H1 (cell line): ENCODE measurements at regions not wholly inside any gene's neighbourhood (a gene's known extent, or its start where the extent isn't known, plus 50 kb on each side); places are given as distances from the start of the nearest gene placed in this dataset.

Source experiments
- CTCF ChIA-PET: fragments of 300-600 bp; sonication (Branson Sonifier 250); formaldehyde crosslinking; loops from one replicate; lab custom pipeline; 2021; ENCODE audit not compliant: partially characterized antibody; lab: Charles Lee
- POLR2A ChIA-PET: fragments of 300-600 bp; sonication (Branson Sonifier 250); formaldehyde crosslinking; loops from one replicate; lab custom pipeline; 2021; ENCODE audit warnings: inconsistent platforms; ENCODE audit not compliant: partially characterized antibody; lab: Charles Lee
- DNase-seq, 2 experiments: peaks; one replicate each; pipeline versions ENCODE4 v3.0.0 to v3.0.0-alpha.2; 2010 to 2022; ENCODE audit warnings: low spot score in 2 of 2, low read depth in 1 of 2, mixed read lengths in 1 of 2
- FAIRE-seq: peaks from 2 replicates; lab custom pipeline; 2011; peaks lifted over from hg19 to GRCh38; lab: Jason Lieb, UNC
- H2AFZ ChIP-seq: 2 replicates; pipeline ENCODE4 v1.8.1; 2012; ENCODE audit warnings: low read length, inconsistent platforms
- H2AK5ac ChIP-seq: 2 replicates; pipeline ENCODE4 v1.6.1; 2013; ENCODE audit warnings: low read depth, low read length
- H2BK120ac ChIP-seq: replicated peaks from 2 replicates; pipeline ENCODE3; 2013; ENCODE audit warnings: low read depth, low read length, inconsistent platforms
- H2BK12ac ChIP-seq: 2 replicates; pipeline ENCODE4 v1.6.1; 2013; ENCODE audit warnings: low read depth, low read length
- H2BK15ac ChIP-seq: 2 replicates; pipeline ENCODE4 v1.6.1; 2013; ENCODE audit warnings: low read length
- H2BK20ac ChIP-seq: 2 replicates; pipeline ENCODE4 v1.6.1; 2013; ENCODE audit warnings: low read length
- H2BK5ac ChIP-seq: 2 replicates; pipeline ENCODE4 v1.6.1; 2013; ENCODE audit warnings: low read depth, low read length
- H3K14ac ChIP-seq: 2 replicates; pipeline ENCODE4 v1.6.1; 2013; ENCODE audit warnings: inconsistent platforms; ENCODE audit not compliant: insufficient read length
- H3K18ac ChIP-seq: 2 replicates; pipeline ENCODE4 v1.6.1; 2013; ENCODE audit warnings: low read length; ENCODE audit errors: extremely low read depth
- H3K23ac ChIP-seq: 2 replicates; pipeline ENCODE4 v1.6.1; 2013; ENCODE audit warnings: inconsistent platforms; ENCODE audit not compliant: insufficient read length
- H3K23me2 ChIP-seq: 2 replicates; pipeline ENCODE4 v1.6.1; 2013; ENCODE audit warnings: low read depth, low read length
- H3K27ac ChIP-seq: 2 replicates; pipeline ENCODE4 v1.6.1; 2011; ENCODE audit warnings: low read depth, low read length, inconsistent platforms
- H3K27me3 ChIP-seq, 4 experiments: replicated peaks in 1 of 4; 1 replicate in 1 of 4; 2 replicates in 3 of 4; pipeline versions ENCODE4 v1.6.1 to v1.8.1; 2011 to 2013; ENCODE audit warnings: low read length in 3 of 4, mild to moderate bottlenecking in 3 of 4, inconsistent platforms in 2 of 4, mixed read lengths in 2 of 4, moderate library complexity in 1 of 4; ENCODE audit not compliant: control insufficient read depth in 3 of 4, insufficient read depth in 3 of 4; ENCODE audit errors: extremely low read depth in 1 of 4
- H3K36me3 ChIP-seq, 4 experiments: 2 replicates each; pipeline versions ENCODE4 v1.6.1 to v1.8.1; 2011 to 2013; ENCODE audit warnings: mild to moderate bottlenecking in 4 of 4, low read length in 3 of 4, moderate library complexity in 2 of 4, control low read depth in 1 of 4, inconsistent platforms in 1 of 4; ENCODE audit not compliant: insufficient read depth in 4 of 4, control insufficient read depth in 2 of 4
- H3K4ac ChIP-seq: replicated peaks from 2 replicates; pipeline ENCODE3; 2013; ENCODE audit warnings: low read length, low read depth, mixed read lengths, inconsistent platforms; ENCODE audit not compliant: insufficient read length
- H3K4me1 ChIP-seq, 4 experiments: replicated peaks in 1 of 4; 1 replicate in 1 of 4; 2 replicates in 3 of 4; pipeline versions ENCODE4 v1.6.1 to v1.8.1; 2011 to 2013; ENCODE audit warnings: low read length in 3 of 4, inconsistent platforms in 2 of 4, mixed read lengths in 1 of 4; ENCODE audit not compliant: insufficient read depth in 4 of 4, control insufficient read depth in 3 of 4
- H3K4me2 ChIP-seq, 2 experiments: 2 replicates each; pipeline versions ENCODE4 v1.6.1 to v1.8.1; 2011 to 2013; ENCODE audit warnings: low read depth in 2 of 2, low read length in 2 of 2, control low read depth in 1 of 2, inconsistent platforms in 1 of 2, mild to moderate bottlenecking in 1 of 2; ENCODE audit not compliant: insufficient read depth in 1 of 2
- H3K4me3 ChIP-seq, 4 experiments: fragments of 200-600, 300-600 bp in 1 of 4; sonication (generic), shearing (Covaris generic), sonication (Bioruptor Twin) in 1 of 4; 2 replicates each; pipeline versions ENCODE4 v1.5.1 to v1.8.1; 2011 to 2016; ENCODE audit warnings: low read length in 4 of 4, low read depth in 3 of 4, control low read depth in 2 of 4, inconsistent platforms in 2 of 4, mild to moderate bottlenecking in 2 of 4, mixed read lengths in 1 of 4, moderate library complexity in 1 of 4; ENCODE audit not compliant: insufficient read depth in 2 of 4; ENCODE audit errors: extremely low read depth in 1 of 4
- H3K56ac ChIP-seq: replicated peaks from 2 replicates; pipeline ENCODE3; 2013; ENCODE audit warnings: low read depth, mild to moderate bottlenecking, mixed read lengths, low read length, inconsistent platforms; ENCODE audit not compliant: insufficient read length
- H3K79me1 ChIP-seq: 2 replicates; pipeline ENCODE4 v1.6.1; 2013; ENCODE audit warnings: low read depth, low read length, control low read depth
- H3K79me2 ChIP-seq, 2 experiments: 2 replicates each; pipeline versions ENCODE4 v1.6.1 to v1.8.1; 2012 to 2013; ENCODE audit warnings: low read length in 2 of 2, mild to moderate bottlenecking in 2 of 2, inconsistent platforms in 1 of 2; ENCODE audit not compliant: insufficient read depth in 2 of 2, control insufficient read depth in 1 of 2
- H3K9ac ChIP-seq, 4 experiments: replicated peaks in 1 of 4; 1 replicate in 1 of 4; 2 replicates in 3 of 4; pipeline versions ENCODE4 v1.6.1 to v1.8.1; 2011 to 2013; ENCODE audit warnings: low read depth in 3 of 4, low read length in 3 of 4, control low read depth in 2 of 4, mild to moderate bottlenecking in 2 of 4, moderate library complexity in 2 of 4, inconsistent platforms in 1 of 4; ENCODE audit errors: extremely low read depth in 1 of 4
- H3K9me3 ChIP-seq, 2 experiments: 2 replicates each; pipeline versions ENCODE4 v1.6.1 to v1.8.1; 2012 to 2013; ENCODE audit warnings: mild to moderate bottlenecking in 2 of 2, moderate library complexity in 2 of 2, control low read depth in 1 of 2, inconsistent platforms in 1 of 2, low read depth in 1 of 2, low read length in 1 of 2, mixed read lengths in 1 of 2; ENCODE audit not compliant: insufficient read depth in 2 of 2
- H4K20me1 ChIP-seq, 2 experiments: replicated peaks in 1 of 2; 2 replicates each; pipeline versions ENCODE3 to v1.8.1; 2011 to 2013; ENCODE audit warnings: inconsistent platforms in 2 of 2, low read length in 2 of 2, mild to moderate bottlenecking in 1 of 2; ENCODE audit not compliant: insufficient read depth in 2 of 2, control insufficient read depth in 1 of 2
- H4K5ac ChIP-seq: 2 replicates; pipeline ENCODE4 v1.6.1; 2013; ENCODE audit warnings: low read length, low read depth, mixed read lengths, inconsistent platforms; ENCODE audit not compliant: insufficient read length
- H4K8ac ChIP-seq: 2 replicates; pipeline ENCODE4 v1.8.0; 2013; ENCODE audit warnings: mild to moderate bottlenecking, moderate library complexity, low read length, inconsistent platforms; ENCODE audit not compliant: insufficient read depth; ENCODE audit errors: extremely low read depth
- H4K91ac ChIP-seq: replicated peaks from 2 replicates; pipeline ENCODE3; 2013; ENCODE audit warnings: low read length, mixed read lengths, inconsistent platforms; ENCODE audit not compliant: insufficient read length
- CBX8 ChIP-seq: fragments of 300-800, 300-1000 bp; sonication (generic); IDR thresholded peaks from 2 replicates; pipeline ENCODE4 v1.7.1; 2016; ENCODE audit warnings: low read depth, low read length, borderline replicate concordance
- CTCF ChIP-seq, 3 experiments: IDR thresholded peaks; 1 replicate in 2 of 3; 2 replicates in 1 of 3; pipeline versions ENCODE4 v1.5.1 to v1.6.1; 2011; ENCODE audit warnings: low read length in 3 of 3, mild to moderate bottlenecking in 3 of 3, inconsistent platforms in 2 of 3, low read depth in 1 of 3, moderate library complexity in 1 of 3; ENCODE audit not compliant: insufficient read depth in 1 of 3; ENCODE audit errors: control extremely low read depth in 1 of 3
- HDAC2 ChIP-seq, 2 experiments: fragments of 300-600 bp in 1 of 2; sonication (generic) in 1 of 2; IDR thresholded peaks; 2 replicates each; pipeline ENCODE4 v1.6.1; 2011 to 2012; ENCODE audit warnings: low read depth in 2 of 2, low read length in 2 of 2, mild to moderate bottlenecking in 2 of 2, moderate library complexity in 2 of 2, borderline replicate concordance in 1 of 2, inconsistent platforms in 1 of 2
- JUND ChIP-seq: IDR thresholded peaks from 2 replicates; pipeline ENCODE4 v1.6.1; 2011; ENCODE audit warnings: mild to moderate bottlenecking, improper control_type of control experiment, low read length
- KDM5A ChIP-seq: fragments of 200-600 bp; IDR thresholded peaks from 2 replicates; pipeline ENCODE4 v1.7.1; 2012; ENCODE audit warnings: mild to moderate bottlenecking, low read length, inconsistent platforms, mixed read lengths
- POU5F1 ChIP-seq: IDR thresholded peaks from 2 replicates; pipeline ENCODE4 v1.6.1; 2011; ENCODE audit warnings: low read depth, mild to moderate bottlenecking, low read length, moderate library complexity
- RFX5 ChIP-seq: IDR thresholded peaks from 2 replicates; pipeline ENCODE4 v1.6.1; 2011; ENCODE audit warnings: low read depth, low read length, improper control_type of control experiment, borderline replicate concordance
- RXRA ChIP-seq: IDR thresholded peaks from 2 replicates; pipeline ENCODE4 v1.6.1; 2011; ENCODE audit warnings: low read depth, mild to moderate bottlenecking, low read length, moderate library complexity; ENCODE audit not compliant: insufficient read depth
- SIX5 ChIP-seq: IDR thresholded peaks from 2 replicates; pipeline ENCODE4 v1.6.1; 2011; ENCODE audit warnings: mild to moderate bottlenecking, low read depth, low read length
- SP1 ChIP-seq: IDR thresholded peaks from 2 replicates; pipeline ENCODE4 v1.6.1; 2011; ENCODE audit warnings: low read depth, low read length
- SUZ12 ChIP-seq: fragments of 200-600 bp; sonication (generic); IDR thresholded peaks from 2 replicates; pipeline ENCODE4 v1.6.1; 2012; ENCODE audit warnings: mild to moderate bottlenecking, inconsistent platforms, low read length, moderate library complexity, mixed read lengths
- TBP ChIP-seq: IDR thresholded peaks from 2 replicates; pipeline ENCODE4 v1.6.1; 2011; ENCODE audit warnings: low read depth, low read length, improper control_type of control experiment
- ZNF274 ChIP-seq: IDR thresholded peaks from 2 replicates; pipeline ENCODE4 v1.7.0; 2012; ENCODE audit warnings: low read length, borderline replicate concordance; ENCODE audit errors: extremely low read depth
- WGBS, 2 experiments: shearing (Covaris generic) in 1 of 2; methylation state at CpG; one replicate each; pipeline versions ENCODE4 v1.1.6 to v1.1.7; 2013 to 2015; ENCODE audit warnings: low lambda C conversion rate in 2 of 2, mixed read lengths in 2 of 2, inconsistent platforms in 1 of 2, low coverage in 1 of 2, missing lambda C conversion rate in 1 of 2; ENCODE audit not compliant: insufficient replicate concordance in 2 of 2, insufficient coverage in 1 of 2, insufficient read length in 1 of 2; ENCODE audit errors: extremely low coverage in 1 of 2, missing lambda C conversion rate in 1 of 2; 5-methylcytosine and 5-hydroxymethylcytosine counted together

- Histone ChIP-seq H3K4ac (no peak overlapping the region), H4K5ac (no peak overlapping the region), H3K18ac (no peak overlapping the region), H3K14ac (no peak overlapping the region), H4K91ac (no peak overlapping the region), H3K4me1 (no peaks in the 10 kb centered on the region), H3K36me3 (no peaks in the 10 kb centered on the region), H3K4me3 (no peak overlapping the region), H3K9me3 (peaks cover 75 to 91% of the 10 kb centered on the region in 2 experiments), H2BK5ac (no peak overlapping the region), H2BK120ac (no peak overlapping the region), H2AFZ (no peak overlapping the region), H3K79me1 (no peaks in the 10 kb centered on the region), H2BK15ac (no peak overlapping the region), H3K27me3 (no peaks in the 10 kb centered on the region), H2AK5ac (no peak overlapping the region), H3K4me2 (no peak overlapping the region), H4K8ac (no peak overlapping the region), H4K20me1 (no peaks in the 10 kb centered on the region), H3K23me2 (no peaks in the 10 kb centered on the region), H3K56ac (no peak overlapping the region), H3K27ac (no peak overlapping the region), H3K9ac (no peak overlapping the region), H2BK20ac (no peak overlapping the region), H3K23ac (no peak overlapping the region), H3K79me2 (no peaks in the 10 kb centered on the region), H2BK12ac (no peak overlapping the region)
- CTCF ChIA-PET: no interaction called here
- FAIRE-seq (no peak), DNase-seq (no peak)
- TF ChIP-seq CTCF (IDR thresholded peaks at IDR 0.05; ENCODE audit: control extremely low read depth in 1 of 3, insufficient read depth in 1 of 3, low read depth in 1 of 3, low read length in 3 of 3): no peak
- no peak for TF ChIP-seq KDM5A
- no peak for TF ChIP-seq CBX8
- no peak for TF ChIP-seq SIX5
- no peak for TF ChIP-seq HDAC2 (IDR thresholded peaks at IDR 0.05; ENCODE audit: borderline replicate concordance in 1 of 2, low read depth in 2 of 2, low read length in 2 of 2)
- TF ChIP-seq RXRA: no peak
- no peak for TF ChIP-seq RFX5
- TF ChIP-seq JUND: no peak
- no peak for TF ChIP-seq TBP
- TF ChIP-seq ZNF274: no peak
- TF ChIP-seq POU5F1: no peak
- no peak for TF ChIP-seq SP1
- no peak for TF ChIP-seq SUZ12
- 71% methylated on average over 9 of the region's 9 CpGs; no CpG with 5 or more reads in 1 of the 2 experiments for WGBS, 2 experiments
- POLR2A ChIA-PET: no interaction called here
Measured at GRCh38 chr12:34287437-34287836, 265.1 kb downstream of the ALG10 start.
